ENCODE measurements at regions not wholly inside any gene's neighbourhood (a gene's known extent, or its start where the extent isn't known, plus 50 kb on each side); places are given as distances from the start of the nearest gene placed in this dataset.

GRCh38 chr2:41947701-41948396 lies 100.0 kb upstream of the PKDCC start:
- Histone ChIP-seq H3K4me3 (no peak overlapping the region), H3K27ac (peak overlapping the region in 3 of 4 donors; percentile 29 to 71 (median 61)), H3K4me1 (peaks cover 0 to 32% (median 19%) of the 10 kb centered on the region in 4 donors), H3K27me3 (no peaks in the 10 kb centered on the region), H3K9me3 (no peaks in the 10 kb centered on the region), H3K36me3 (no peaks in the 10 kb centered on the region)
- intact Hi-C loops (cut with DNase I): no loop called here
- DNase-seq: no peak
- WGBS, 2 donors: 42 to 46% methylated on average over 11 of the region's 11 CpGs
- TF ChIP-seq POLR2AphosphoS5 (IDR thresholded peaks at IDR 0.05) (peak in 2 of 4 donors; percentile 49 to 60), EP300 (IDR thresholded peaks at IDR 0.05) (no peak)

GRCh38 chr2:41948397-41948763 lies 99.4 kb upstream of the PKDCC start:
- no peak for DNase-seq
- WGBS, 2 donors: 93 to 95% methylated on average over 3 of the region's 3 CpGs
- Histone ChIP-seq H3K36me3 (no peaks in the 10 kb centered on the region), H3K9me3 (no peaks in the 10 kb centered on the region), H3K4me3 (no peak overlapping the region), H3K27me3 (no peaks in the 10 kb centered on the region), H3K4me1 (peaks cover 0 to 32% (median 19%) of the 10 kb centered on the region in 4 donors), H3K27ac (peak overlapping the region in 3 of 4 donors; percentile 29 to 71 (median 61))
- intact Hi-C loops (cut with DNase I): no loop called here
- no peak for TF ChIP-seq EP300 (IDR thresholded peaks at IDR 0.05)
- TF ChIP-seq POLR2AphosphoS5 (IDR thresholded peaks at IDR 0.05): no peak
- no peak for TF ChIP-seq POLR2A (IDR thresholded peaks at IDR 0.05)
- no peak for TF ChIP-seq CTCF (IDR thresholded peaks at IDR 0.05)

- H3K9me3 ChIP-seq: no peaks in the 10 kb centered on the region
- intact Hi-C loops (cut with DNase I): no loop called here
- no peak for DNase-seq
- no peaks in the 10 kb centered on the region for H3K27me3 ChIP-seq
- peaks cover 0 to 32% (median 19%) of the 10 kb centered on the region in 4 donors for H3K4me1 ChIP-seq
- no peaks in the 10 kb centered on the region for H3K36me3 ChIP-seq
- no peak overlapping the region for H3K27ac ChIP-seq
- no peak overlapping the region for H3K4me3 ChIP-seq
- WGBS, 2 donors: 49 to 75% methylated on average over 7 of the region's 7 CpGs
- TF ChIP-seq CTCF (IDR thresholded peaks at IDR 0.05) (no peak), EP300 (IDR thresholded peaks at IDR 0.05) (no peak), POLR2AphosphoS5 (IDR thresholded peaks at IDR 0.05) (no peak), POLR2A (IDR thresholded peaks at IDR 0.05) (no peak)
Observed at GRCh38 chr2:41949091-41949882, 98.5 kb upstream of the PKDCC start.

- no peaks in the 10 kb centered on the region for H3K36me3 ChIP-seq
- H3K9me3 ChIP-seq: no peaks in the 10 kb centered on the region
- H3K4me3 ChIP-seq: no peak overlapping the region
- WGBS, 2 donors: 84 to 90% methylated on average over 4 of the region's 4 CpGs
- H3K4me1 ChIP-seq: peaks cover 0 to 32% (median 19%) of the 10 kb centered on the region in 4 donors
- H3K27me3 ChIP-seq: no peaks in the 10 kb centered on the region
- no peak overlapping the region for H3K27ac ChIP-seq
- no peak for TF ChIP-seq CTCF (IDR thresholded peaks at IDR 0.05)
- no peak for TF ChIP-seq EP300 (IDR thresholded peaks at IDR 0.05)
- TF ChIP-seq POLR2AphosphoS5 (IDR thresholded peaks at IDR 0.05): no peak
- TF ChIP-seq POLR2A (IDR thresholded peaks at IDR 0.05): no peak
- no peak for DNase-seq
- intact Hi-C loops (cut with DNase I): no loop called here
Observed at GRCh38 chr2:41949883-41950665, 97.7 kb upstream of the PKDCC start.

GRCh38 chr2:41950666-41950960 lies 97.2 kb upstream of the PKDCC start:
- Histone ChIP-seq H3K27ac (no peak overlapping the region), H3K4me3 (no peak overlapping the region), H3K9me3 (no peaks in the 10 kb centered on the region), H3K36me3 (no peaks in the 10 kb centered on the region), H3K27me3 (no peaks in the 10 kb centered on the region), H3K4me1 (peaks cover 0 to 32% (median 19%) of the 10 kb centered on the region in 4 donors)
- DNase-seq: no peak
- intact Hi-C loops (cut with DNase I): no loop called here
- TF ChIP-seq POLR2A (IDR thresholded peaks at IDR 0.05) (no peak), EP300 (IDR thresholded peaks at IDR 0.05) (no peak), POLR2AphosphoS5 (IDR thresholded peaks at IDR 0.05) (no peak), CTCF (IDR thresholded peaks at IDR 0.05) (no peak)
- WGBS, 2 donors: 95 to 96% methylated on average over 1 of the region's 1 CpG

All from sigmoid colon (tissue), 6 donors.